NCI-H460 (cell line): ENCODE measurements at regions not wholly inside any gene's neighbourhood (a gene's known extent, or its start where the extent isn't known, plus 50 kb on each side); places are given as distances from the start of the nearest gene placed in this dataset.

Source experiments
- DNase-seq: peaks from one replicate; pipeline ENCODE4 v3.0.0-alpha.2; 2016; ENCODE audit warnings: low read depth; ENCODE audit errors: extremely low read depth

GRCh38 chr13:64993514-64994164, 2236.5 kb downstream of the PCDH9 start:
- DNase-seq, result no peak

GRCh38 chr13:64992314-64992713, 2237.8 kb downstream of the PCDH9 start:
- no peak for DNase-seq

- DNase-seq, result no peak
Observed at GRCh38 chr13:64985075-64985474, 2245.1 kb downstream of the PCDH9 start.

DNA sequence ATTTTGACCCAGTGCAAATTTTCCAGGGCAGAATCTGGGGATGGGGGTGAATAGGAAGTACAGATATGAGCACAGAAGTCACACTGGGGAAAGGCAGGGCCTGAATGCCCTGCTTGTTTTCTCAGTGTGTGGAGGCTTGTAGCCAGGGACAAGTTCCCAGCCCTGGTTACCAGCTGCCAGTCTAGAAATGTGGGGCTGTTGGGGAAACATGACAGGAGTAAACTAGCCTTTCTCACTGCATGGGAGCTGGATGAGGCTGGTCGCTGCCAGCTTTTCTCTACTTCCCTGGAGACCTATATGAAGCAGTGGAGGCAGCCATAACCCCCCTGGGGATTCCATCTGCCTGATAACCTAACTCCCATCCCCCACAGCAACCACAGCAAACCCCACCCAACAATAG, 2267.7 kb downstream of the PCDH9 start:
- no peak for DNase-seq

DNA sequence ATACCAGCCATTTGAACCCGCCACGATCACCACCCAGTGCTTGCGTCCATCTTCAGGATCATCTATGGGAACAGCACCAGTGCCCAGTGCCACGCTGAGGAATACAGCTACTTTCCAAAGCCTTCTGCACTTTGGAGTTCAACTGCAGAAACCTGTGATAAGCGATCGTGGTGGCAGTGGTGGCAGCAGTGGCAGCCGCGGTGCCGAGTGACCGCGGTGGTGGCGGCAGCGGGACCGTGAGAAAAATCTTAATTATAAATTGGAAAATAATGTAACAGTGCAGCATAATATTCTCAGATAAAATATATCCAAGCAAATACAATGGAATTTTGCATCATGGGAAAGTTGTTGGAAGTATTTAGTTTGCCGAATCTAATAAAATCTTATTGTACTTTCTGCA, 2270.9 kb downstream of the PCDH9 start:
- DNase-seq, result no peak

GRCh38 chr13:64958106-64958505, 2272.0 kb downstream of the PCDH9 start:
- no peak for DNase-seq

GRCh38 chr13:64938660-64939059, 2291.5 kb downstream of the PCDH9 start:
- DNase-seq, result no peak

DNA sequence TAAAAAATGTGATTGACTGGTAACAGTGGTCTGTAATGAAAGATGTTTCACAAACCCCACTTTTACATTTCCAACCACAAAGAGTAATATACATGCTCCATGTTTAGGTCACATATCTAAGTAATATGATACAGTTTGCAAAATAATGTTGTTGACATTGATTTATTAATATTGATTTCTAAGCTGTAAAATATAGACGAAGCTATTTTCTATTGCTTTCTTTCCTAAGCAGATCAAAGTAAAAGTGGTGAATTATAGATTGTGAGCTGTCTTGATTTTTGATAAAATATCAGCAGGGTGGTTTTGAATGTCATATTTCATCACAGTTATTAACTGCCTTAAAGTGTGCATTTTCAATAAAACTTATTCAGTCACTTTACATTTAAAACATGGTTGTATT, 2292.8 kb downstream of the PCDH9 start:
- DNase-seq, result no peak

- no peak for DNase-seq
Observed at GRCh38 chr13:64936879-64937278, 2293.3 kb downstream of the PCDH9 start.

- DNase-seq, result no peak
Observed at GRCh38 chr13:64935441-64935840, 2294.7 kb downstream of the PCDH9 start.

DNA sequence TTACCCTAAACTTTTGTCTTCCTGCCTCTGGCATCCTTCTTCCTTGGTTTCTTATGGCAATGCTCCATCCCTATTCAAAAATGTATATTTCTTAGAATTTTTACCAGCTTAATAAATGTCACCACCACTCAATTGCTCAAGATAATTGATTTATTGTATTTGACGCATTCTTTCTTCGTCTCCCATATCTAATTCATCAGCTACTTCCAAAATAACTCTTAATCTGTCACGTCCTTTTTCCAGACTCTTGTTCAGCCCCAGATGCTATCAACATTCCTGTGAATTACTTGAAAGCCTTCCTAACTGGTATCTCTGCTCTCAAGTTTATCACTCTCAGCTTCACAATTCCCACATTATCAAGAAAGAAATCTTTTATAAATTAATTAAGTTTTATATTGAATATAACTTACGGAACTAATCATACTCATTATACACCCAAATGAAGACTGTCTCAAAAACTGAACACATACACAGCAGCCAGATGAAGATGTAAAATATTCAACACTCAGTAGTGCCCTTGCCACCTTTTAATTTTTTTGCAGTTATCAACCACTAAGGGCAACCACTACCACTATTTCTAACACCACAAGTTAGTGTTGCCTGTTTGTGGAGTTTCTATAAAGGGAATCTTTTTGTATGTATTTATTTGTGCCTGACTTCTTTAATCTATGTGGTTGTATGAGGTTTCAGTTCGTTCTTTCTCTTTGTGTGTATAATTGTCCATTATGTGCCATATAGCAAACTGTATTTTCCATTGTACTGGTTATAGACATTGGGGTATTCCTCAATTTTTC, 2295.4 kb downstream of the PCDH9 start:
- DNase-seq, result no peak

- no peak for DNase-seq
Observed at GRCh38 chr13:64930636-64931035, 2299.5 kb downstream of the PCDH9 start.

DNA sequence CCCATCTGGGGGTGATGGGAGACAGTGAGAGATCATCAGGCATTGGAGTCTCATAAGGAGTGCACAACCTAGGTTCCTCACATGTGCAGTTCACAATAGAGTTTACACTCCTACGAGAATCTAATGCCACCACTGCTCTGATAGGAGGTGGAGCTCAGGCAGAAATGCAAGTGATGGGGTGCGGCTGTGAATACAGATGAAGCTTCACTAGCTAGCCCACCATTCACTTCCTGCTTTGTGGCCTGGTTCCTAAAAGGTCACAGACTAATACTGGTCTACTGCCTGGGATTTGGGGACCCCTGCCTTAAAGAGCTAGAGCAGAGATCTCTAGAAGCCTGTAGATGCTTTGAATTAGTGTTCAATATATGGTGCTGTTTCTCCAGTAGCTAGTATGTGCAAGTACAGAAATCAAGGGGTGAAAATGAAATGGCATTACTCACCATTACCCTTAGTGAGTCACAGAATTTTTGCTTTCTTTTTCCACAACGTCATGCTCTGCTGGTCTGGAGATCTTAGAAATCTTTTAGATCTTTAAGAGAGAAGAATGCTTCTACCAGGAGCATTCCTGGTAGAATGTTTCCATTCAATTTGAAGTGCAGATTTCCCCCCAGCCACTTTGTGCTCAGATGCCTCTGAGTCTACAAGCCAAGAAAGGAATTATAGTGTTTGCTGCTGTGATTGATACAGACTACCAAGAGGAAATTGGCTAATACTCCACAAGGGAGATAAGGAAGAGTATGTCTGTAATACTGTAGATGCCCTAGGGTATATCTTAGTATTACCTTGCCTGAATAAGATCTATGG, 2301.2 kb downstream of the PCDH9 start:
- no peak for DNase-seq

GRCh38 chr13:64925727-64926126, 2304.4 kb downstream of the PCDH9 start:
- no peak for DNase-seq

DNA sequence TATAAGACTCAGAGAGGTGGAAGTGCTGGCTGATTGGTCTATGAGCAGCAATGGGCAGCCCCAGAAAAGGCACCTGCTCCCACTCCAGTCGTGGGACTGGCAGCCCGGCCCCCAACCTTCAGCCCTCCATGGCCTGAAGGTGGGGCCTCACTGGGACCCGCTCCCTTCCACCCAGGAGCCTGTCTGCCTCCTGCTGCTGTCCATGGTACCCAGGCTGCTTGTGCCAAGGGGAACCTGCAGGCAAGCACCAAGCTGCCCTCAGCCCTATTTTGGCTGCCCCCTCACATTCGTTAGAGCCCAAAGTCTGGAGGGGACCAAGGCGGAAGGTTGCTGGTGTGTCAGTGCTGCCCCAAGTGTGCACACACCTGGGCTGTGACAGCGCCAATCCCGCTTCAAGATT, 2304.9 kb downstream of the PCDH9 start:
- DNase-seq, result no peak

DNA sequence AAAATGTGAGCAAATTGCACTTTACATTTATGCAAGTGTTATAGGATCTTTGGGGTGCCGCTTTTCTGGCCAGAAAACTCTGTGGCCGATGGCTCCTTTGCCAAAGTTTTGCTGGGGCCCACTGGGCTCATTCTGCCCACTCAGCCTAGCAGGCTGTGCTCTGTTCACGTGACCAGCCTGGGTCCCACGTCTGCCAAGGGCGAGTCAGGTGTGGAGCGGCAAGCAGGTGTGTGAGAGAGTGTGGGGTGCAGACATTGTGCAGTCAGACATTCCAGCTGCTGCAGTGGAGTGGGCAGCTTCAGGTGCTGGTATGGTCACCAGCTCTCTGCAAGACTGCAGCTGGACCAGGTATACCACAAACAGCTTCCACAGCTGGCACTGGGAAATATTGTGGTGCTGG, 2305.7 kb downstream of the PCDH9 start:
- no peak for DNase-seq

DNA sequence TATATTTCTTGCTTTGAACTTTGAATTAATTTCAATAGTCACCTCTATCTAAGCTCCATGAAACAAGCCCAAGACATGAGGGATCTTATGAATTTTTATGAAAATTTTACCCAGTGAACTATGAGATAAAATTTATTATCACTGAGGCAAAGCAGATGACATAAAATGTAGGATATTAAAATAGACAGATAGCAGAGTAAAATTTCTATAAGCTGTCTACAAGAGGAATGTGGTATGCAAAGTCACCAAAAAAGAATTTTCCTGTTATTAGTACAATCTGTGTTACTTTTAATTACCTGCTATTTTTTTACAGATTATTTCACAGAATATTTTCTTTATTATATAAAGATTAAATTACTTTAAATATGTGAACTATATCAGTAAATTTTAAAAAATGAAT, 2312.6 kb downstream of the PCDH9 start:
- no peak for DNase-seq

- DNase-seq, result no peak
Observed at GRCh38 chr13:64912141-64912540, 2318.0 kb downstream of the PCDH9 start.

- DNase-seq, result no peak
Observed at GRCh38 chr13:64910096-64910495, 2320.0 kb downstream of the PCDH9 start.

GRCh38 chr13:64909184-64909583, 2321.0 kb downstream of the PCDH9 start:
- no peak for DNase-seq

- no peak for DNase-seq
Observed at GRCh38 chr13:64900039-64900438, 2330.1 kb downstream of the PCDH9 start.

DNA sequence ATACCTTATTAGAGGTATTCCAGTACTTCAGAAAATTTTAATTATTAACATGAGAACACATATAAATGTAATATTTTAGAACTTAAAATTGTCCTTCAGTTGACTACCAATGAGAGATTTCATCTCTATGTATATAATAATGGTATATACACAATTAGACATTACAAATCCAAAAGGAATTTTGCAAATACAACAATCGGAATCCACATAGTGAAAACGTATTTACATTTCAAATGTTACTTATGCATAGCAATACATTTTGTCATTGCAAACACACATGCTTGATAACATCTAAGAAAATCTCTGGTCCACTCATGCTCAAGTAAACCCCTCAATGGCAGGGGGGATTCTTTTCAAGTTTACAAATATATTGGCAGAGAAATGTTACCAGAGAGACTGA, 2345.2 kb downstream of the PCDH9 start:
- no peak for DNase-seq
